ENCODE measurements at regions not wholly inside any gene's neighbourhood (a gene's known extent, or its start where the extent isn't known, plus 50 kb on each side); places are given as distances from the start of the nearest gene placed in this dataset.
"Not testable (repeated sequence)": the region's sequence is repeated elsewhere in the genome, so short reads cannot be mapped to it uniquely, and the experiment has no call there.

DNA sequence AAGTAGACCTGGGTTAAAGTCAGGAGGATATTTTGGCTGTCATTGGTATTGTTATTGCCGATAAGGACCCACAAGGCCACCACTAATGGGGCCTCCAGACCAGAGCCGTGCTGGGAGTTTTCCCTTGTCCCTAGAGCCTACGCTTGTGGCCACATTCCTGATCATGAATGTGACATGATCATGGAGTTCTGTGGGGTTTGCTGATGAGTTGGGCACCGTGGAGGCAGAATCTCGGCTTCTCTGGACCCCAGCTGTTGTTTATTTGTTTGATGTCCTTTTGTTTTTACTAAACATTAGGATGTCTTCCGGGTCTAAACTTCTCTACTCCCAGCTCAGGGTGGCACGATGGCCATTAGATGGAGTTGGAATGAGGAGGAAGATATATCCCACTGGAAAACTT lies 74.9 kb upstream of the TMPRSS2 start:
- no peak for DNase-seq

DNA sequence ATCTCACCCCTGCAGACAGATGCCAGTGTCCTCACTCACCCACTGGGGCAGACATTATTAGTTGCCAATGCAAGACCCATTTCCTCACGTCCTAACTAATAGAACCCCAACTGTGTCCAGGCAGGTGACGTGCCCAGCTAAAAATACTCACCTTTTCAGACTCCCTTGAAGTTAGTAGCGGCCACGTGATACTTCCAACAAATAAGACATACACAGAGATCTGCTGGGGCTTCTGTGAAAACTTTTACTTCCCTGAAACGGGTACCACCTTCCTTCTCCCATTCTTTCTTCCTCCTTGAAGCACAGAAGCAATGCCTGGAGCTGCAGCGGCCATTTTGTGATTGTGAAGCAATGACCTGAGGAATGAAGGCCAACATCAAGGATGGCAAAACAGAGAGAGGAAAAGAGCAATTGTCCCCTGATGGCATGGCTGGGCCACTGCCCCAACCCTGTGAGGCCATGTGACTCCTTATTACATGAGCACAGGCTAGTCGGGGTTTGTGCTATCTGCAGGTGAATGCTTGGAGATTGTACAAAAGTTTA lies 74.4 kb upstream of the TMPRSS2 start:
- DNase-seq = no peak

DNA sequence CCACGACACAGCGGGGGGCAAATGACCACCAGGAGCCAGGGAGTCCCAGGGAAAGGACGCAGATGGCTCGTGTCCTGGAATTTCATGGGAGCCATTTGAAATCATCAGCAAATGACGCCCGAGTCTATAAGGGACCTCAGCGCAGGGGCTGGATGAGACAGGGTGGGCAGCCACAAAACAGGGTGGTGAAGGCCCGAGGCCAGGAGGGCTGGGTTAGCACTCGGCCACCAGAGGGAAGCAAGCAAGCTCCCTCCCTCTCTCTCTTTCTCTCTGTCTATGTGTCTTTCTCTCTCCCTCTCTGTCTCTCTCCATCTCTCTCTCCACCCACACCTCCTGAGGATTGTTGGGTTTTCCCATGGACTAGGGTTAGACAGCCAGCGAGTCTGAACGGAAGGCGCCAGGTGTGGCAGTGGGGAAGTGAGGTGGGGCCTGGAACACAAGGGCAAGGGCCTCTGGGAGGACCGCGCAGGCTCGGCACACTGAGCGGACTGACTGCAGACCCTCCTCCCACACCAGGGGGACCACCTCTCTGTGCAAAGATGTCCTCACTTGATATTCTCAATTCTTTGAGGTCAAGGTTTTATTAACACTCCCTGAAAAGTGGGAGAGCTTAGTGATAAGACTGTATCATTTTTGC lies 73.8 kb upstream of the TMPRSS2 start:
- no peak for DNase-seq

DNA sequence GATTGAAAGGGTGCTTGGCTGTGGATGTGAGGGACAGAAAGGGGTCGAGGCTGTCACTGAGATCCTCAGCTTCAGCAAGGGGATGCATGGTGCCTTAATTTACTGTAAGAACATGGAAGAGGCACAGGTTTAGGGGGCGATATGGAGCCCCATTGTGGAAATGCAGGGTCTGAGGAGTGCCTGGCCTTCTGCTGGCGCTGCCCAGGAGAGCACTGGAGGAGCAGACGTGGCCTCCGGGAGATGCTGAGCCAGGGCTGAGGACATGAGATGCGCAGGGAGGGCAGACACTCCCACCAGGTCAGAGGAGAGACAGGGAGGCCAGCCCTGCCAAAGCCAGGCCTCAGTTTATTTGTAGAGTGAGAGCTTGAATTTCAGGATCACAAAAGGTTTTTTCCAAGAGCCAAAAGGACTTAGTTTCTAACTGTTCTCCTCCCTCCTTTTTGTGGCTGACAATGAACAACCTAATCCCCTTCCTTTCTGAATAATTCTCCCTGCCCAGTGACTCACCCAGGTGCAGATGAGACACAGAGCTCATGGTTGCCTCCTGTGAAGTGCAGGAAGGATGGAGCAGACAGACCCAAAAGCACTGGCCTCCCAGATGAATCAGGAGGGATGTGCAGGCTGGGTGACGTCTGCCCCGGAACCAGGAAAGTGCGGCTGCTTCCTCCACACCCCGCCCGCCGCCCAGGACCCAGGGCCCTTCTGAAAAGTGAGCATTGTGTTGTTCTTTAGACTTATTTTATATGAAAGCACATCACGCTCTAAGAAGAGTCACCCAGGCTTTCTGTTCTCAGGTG lies 73.0 kb upstream of the TMPRSS2 start:
- no peak for DNase-seq

DNA sequence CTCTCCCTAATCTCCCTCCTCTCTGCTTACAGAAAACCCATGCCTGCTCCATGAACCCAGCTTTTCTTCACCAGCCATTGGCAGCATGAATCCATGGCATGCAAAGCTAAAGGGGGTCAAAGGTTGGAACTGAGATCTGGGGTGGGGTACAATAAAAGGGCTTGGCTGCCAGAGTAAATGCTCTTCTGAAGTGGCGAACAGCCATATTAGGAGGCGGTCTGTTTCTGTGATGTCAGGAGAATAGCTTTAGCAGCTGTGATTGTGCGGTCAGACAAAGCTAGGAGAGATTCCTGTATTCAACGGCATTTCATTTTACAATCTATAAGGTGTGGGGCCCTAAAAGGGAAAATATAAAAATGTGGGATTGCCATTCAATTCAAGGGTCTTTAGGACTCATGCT lies 71.7 kb upstream of the TMPRSS2 start:
- DNase-seq = no peak

DNA sequence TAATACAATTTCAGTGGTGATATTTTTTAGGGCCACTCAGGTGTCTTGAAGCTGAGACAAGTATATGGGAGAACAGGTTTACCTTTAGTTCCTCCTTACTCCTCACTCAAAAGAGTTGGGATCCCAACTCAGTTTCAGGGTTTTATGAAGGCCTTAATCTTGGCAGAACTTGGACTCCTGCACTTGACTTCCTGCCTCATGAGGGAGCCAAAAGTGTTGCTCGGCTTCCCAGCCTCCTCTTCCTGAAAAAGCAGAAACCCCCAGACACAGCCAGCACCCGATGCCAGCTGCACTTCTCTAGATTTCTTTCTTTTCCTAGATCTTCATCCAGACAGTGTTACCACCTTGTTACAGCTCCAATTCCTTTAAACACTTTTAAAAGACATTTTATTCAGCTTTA lies 70.8 kb upstream of the TMPRSS2 start:
- no peak for DNase-seq

DNA sequence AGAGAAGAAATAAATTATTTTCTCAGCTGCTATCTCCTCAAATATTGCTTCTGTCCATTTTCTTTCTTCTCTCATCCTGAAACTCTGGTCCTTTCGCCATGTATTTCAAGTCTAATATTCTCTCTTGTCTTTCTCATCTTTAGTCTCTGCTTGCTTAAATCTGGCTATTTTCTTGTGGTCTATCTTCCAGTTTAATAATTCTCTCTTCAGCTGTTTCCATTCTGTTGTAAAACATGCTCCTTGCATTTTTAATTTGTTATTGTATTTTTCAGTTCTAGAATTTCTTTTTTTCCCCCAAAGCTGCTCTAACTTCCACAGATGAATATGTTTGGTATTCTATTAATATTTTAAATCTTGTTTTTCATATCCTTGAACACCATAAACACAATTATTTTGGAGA lies 70.1 kb upstream of the TMPRSS2 start:
- no peak for DNase-seq

DNA sequence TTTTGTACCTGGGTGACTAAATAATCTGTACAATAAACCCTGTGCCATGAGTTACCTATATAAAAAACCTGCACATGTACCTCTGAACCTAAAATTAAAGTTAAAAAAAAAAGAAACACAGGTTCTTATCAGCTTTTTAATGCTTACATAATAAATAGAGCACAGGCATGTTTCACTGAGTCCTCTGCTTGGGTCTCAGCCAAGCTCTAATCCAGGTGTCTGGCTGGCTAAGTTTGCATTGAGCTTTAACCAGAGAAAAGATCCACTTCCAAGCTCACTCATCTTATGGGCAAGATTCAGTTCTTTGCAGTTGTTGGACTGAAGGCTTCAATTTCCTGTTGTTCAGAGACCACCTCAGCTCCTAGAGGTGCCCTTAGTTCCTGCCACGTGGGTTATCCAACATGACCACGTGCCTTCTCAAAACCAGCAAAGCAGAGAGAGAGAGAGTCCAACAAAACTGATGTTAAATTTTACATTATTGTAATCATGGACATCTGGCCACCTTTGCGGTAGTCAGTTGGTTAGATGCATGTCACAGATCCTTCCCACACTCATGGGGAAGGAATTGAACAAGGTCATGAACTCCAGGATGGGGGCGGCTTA lies 68.2 kb upstream of the TMPRSS2 start:
- DNase-seq = no peak

DNA sequence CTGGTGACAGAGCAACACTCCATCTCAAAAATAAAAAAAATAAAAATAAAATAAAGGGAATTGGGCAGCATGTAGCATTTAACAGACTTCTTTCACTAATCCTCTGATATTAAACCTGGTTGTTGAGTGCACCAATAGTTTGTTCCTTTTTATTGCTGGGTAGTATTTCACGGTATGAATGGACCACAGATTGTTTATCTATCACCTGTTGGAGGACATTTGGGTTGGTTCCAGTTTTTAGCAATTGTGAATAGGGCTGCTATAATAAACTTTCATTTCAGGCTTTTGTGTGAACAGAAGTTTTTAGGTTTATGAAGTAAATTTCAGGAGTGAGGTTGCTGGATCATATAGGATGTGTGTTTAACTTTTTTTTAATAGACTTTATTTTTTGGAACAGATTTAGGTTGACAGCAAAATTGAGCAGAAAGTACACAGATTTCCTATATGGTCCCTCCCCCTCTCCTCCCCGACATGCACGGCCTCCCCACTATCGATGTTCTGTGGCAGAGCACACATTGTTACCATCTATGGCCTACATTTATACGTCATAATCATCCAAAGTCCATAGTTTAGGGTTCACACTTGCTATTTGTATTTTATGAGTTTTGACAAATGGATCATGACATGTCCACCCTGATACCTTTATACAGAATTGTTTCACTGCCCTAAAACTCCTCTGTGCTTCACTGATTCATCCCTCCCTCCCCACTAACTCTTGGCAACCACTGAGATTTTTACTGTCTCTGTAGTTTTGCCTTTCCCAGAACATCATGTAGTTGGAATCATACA lies 66.1 kb upstream of the TMPRSS2 start:
- DNase-seq = no peak

DNA sequence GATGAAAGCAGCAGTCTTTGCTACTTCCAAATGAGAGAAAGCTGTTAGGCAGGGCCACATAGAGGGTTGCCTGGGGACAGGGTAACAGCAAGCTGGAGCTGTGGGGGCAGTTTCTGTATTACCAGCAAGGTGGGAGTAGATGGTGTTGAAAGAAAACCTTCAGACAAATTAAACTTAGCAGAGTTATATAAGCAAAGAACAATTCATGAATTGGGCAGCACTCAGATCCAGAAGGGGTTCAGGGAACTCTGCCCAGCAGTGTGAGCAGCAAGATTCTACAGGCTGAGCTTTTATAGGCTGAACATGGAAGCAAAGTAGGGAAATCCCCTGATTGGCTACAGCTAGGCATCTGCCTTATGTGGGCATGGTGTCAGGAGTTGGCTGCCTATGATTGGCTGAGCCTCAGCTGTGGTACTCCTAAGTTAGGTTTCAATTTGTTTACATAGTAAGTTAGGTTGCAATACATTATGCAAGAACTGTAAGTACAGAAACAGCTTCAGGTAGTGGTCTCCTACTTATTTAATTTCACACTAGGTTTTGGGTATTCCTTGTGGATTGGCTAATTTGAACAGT lies 64.1 kb upstream of the TMPRSS2 start:
- DNase-seq = no peak

DNA sequence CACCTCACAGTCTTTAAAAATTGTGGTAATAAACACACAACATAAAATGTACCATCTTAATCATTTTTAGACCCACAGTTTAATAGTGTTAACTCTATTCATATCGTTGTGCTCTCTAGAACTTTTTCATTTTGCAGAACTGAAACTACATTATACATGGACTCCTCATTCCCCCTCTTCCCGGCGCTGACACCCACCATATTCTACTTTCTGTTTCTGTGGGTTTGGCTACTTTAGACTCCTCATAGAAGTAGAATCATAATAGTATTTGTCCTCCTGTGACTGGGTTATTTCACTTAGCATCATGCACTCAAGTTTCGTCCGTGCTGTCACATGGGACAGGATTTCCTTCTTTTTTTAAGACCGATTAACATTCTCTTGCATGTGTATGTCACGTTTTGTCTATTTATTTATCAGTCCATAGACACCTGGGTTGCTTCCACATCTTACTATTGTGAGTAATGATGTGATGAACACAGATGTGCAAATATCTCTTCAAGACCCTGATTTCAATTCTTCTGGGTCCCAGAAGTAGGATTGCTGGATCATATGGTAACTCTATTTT lies 62.9 kb upstream of the TMPRSS2 start:
- no peak for DNase-seq

DNA sequence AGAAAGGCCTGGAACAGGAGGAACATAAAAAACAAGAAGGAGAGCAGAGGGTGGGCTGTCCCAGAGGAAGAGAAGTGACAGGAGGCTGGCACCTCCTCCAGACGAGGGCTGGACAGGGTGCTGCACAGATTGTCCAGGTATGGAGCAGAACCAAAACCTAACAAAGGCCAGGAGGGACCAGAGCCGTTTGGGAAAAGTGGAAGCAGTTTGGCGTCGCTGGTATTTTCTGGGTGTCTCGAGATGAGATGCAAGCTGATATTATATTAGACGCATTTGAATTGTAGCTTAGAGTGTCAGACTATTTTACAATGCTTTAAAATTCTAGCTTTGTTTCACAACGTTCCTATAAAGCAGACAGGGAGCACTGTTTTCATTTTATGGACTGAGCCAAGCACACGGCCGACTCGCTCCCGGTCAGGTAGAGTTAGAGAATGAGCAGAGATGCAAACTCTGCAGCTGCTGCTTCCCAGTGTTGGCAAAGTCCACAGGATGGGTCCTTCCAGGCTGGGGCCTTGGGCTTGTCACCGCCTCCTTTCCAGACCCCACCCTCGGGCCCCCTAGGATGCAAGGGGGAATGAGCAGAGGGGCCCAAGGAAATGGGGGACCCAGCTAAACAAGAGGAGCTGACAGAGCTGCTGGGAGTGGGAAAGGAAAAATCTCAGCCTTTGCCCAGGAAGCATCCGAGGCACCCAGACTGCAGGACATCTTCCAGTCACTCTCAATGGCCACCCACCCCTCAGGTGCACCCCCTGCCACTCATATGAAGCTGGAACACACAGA lies 60.8 kb upstream of the TMPRSS2 start:
- no peak for DNase-seq

DNA sequence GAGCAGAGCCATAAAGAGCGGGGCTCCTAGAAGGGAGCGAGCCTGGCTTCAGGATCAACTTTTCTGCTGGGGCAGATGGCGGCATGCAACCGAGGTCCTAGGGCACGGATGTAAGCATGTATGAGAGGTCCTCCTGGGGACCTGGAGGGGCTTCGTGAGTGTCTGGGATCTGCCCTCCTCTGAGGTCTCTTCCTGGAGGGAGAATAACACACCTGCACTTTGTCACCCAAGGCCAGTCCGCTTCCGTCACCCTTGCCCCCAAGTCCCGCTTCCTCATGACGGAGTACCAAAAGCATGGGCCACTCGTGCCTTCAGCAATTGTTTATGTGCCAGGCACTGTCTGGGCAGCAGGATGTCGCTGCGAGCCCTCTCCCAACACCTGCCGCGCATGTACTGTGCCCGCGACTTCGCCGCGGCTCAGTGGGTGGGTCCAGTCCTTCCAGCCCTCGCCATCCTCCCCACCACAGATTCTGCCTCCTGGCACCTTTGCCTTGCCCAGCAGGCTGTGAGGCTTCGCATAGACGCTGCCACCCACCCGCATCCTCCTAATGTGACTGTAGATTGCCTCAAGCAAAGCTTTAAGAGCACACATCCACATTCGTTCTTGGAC lies 60.0 kb upstream of the TMPRSS2 start:
- no peak for DNase-seq

DNA sequence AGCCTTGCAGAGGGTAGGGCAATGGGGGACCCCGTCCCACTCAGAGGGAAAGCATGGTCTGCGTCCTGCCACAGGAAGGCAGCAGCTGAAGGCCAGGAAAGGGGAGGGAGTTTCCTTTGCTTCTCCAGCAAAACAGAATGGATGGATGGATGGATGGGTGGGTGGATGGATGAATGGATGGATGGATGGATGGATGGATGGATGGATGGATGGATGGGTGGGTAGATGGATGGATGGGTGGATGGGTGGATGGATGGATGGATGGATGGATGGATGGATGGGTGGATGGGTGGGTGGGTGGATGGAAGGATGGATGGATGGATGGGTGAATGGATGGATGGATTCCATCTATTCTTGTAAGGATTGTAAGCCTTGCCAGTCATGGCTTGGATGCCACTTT lies 59.3 kb upstream of the TMPRSS2 start:
- DNase-seq = not testable (repeated sequence)

DNA sequence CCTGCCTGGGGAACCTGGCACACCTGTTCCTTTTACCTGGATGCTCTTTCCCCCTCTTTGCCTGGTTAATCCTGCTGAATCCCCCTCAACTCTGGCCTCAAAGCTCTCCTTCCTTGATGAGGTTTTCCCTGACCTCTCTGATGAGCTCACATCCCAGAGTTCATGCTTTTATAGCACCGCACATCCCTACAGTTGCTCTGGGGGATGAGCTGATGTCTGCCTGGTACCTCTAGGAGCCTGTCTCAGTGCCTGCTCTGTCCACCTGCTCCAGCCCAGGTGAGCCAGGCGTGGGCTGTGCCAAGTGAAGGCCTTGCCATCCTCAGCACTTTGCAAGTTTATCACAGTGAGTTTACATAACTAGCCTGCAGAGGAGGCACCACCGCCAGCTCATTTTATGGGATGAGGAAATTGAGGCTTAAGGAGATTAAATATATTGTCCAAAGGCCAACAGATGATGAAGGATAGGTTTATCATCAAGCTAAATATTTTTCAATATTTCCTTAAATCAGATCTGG lies 58.6 kb upstream of the TMPRSS2 start:
- DNase-seq = no peak

DNA sequence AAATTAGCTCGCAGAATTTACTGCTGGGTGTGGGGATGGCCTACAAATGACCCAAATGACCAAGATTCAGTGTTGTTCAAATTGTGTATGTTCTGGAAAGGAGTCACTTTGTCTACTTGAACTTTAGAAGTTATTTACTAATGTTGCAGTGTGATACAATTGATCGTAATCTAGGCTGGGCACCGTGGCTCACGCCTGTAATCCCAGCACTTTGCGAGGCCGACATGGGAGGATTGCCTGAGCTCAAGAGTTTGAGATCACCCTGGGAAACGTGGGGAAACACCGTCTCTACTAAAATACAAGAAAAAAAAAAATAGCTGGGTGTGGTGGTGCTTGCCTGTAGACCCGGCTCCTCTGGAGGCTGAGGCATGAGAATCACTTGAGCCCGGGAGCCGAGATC lies 57.6 kb upstream of the TMPRSS2 start:
- DNase-seq = no peak

DNA sequence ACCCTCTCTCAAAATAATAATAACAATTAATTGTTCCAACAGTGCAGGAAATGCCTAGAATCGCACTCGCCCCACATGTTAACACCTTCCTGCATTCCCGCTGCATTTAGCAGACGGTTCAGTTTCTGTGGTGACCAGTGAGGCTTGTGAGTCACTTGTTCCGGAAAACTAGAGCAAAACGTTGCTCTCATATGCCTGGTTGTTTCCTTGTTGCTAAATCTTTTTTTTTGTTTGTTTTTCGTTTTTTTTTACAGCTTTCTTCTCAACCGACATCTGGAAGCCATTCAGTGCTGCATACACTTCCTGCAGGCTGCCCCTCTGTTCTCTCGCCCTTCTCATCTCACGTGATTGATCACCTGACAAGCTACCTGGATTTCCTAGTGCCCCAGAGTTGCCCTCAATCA lies 56.9 kb upstream of the TMPRSS2 start:
- DNase-seq = no peak

DNA sequence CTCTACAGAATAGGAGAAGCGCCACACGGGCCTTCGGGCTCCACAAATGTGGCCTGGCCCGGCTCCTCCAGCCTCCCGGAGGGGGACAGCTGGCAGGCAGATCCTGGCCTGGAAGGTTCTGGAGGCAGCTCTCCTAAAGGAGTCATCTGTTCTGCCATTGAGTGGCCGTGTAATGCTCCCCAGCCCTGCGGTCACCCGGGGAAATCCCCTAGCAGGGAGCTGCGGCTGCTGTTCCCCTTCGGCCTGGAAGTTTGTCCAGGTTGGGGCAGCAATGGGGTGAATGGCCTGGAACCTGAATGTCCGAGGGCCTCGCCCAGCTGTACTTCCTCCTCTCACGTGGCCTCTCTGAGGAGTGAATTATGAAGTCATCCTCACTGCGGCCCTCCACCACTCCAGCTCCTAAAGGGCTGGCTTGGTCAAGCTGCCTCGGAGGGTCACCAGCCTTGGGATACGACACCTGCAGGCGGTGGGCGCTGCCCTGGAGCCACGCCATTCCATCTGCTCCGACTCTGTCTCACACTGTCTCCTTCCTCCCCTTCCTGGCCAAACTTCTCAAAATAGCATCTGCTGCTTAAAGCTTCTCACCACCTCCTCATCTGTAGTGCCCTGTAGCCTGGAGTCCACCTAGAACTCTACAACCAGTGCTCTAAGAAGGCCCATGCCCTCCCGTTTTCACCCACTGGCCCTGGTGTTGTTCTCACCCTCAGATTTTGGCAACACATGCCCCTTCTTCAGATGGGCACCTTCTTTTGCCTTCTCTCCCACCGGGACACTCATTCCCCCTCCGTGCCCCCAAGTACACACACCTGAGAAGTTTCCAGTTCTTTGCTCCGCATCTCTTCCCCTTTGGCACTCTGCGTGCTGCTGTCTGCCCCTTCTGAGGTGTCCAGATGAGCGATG lies 54.4 kb upstream of the TMPRSS2 start:
- DNase-seq = no peak

DNA sequence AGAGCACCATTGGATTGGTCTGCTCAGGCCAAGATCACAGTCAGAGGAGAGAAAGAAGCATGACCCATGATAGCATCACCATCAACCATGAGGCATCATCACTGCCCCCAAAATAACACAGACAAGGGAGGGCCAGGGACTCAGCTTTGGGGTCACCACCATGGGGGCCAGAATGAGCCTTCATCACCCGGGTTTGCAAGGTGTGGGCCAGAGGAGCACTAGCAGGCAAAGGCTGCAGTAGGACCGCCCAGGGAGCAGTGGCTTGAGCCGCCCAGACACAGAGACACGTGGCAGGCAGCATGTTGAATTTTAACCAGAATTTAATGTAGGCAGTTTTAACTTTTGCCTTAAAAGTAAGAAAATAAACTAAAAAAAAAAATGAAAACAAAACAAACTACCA lies 53.7 kb upstream of the TMPRSS2 start:
- DNase-seq = no peak

DNA sequence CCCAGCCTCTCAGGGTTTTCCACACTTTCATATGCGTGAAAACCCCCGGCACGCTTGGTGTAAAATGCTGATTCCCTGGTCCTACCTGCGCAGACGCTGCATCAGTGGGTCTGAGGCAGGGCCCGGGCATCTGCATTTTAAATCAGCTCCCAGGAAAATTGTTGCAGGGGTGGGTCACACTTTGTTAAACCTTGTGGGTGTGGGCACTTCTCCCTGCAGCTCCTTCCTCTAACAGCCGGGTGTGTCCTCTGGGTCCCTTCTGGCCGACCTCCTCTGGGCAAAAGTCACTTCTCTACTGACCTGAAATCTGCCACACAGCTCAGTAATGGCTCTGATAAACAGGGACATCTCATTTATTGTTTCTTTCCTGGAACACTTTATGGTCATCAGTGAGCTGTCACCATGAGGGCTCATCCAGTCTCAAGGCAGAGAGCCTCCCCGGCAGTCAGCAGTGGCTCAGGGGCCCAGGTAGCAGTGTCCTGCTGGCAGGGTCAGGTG lies 52.8 kb upstream of the TMPRSS2 start:
- no peak for DNase-seq
